H9 (cell line): ENCODE measurements at regions not wholly inside any gene's neighbourhood (a gene's known extent, or its start where the extent isn't known, plus 50 kb on each side); places are given as distances from the start of the nearest gene placed in this dataset.
A peak's percentile ranks its signal among the peaks of the same experiment; 100 is the strongest.
"Not testable (repeated sequence)": the region's sequence is repeated elsewhere in the genome, so short reads cannot be mapped to it uniquely, and the experiment has no call there.

ENCODE experiments used
- DNase-seq: peaks from one replicate; pipeline ENCODE4 v3.0.0-alpha.2; 2017
- H2AFZ ChIP-seq: one replicate; pipeline ENCODE4 v1.6.1; 2013; ENCODE audit warnings: mild to moderate bottlenecking, low read length, control low read depth, moderate library complexity
- H2AK5ac ChIP-seq: 2 replicates; pipeline ENCODE4 v1.6.1; 2013; ENCODE audit warnings: low read length, control low read depth, mixed read lengths; ENCODE audit not compliant: insufficient read length
- H2BK120ac ChIP-seq: one replicate; pipeline ENCODE4 v1.6.1; 2013; ENCODE audit warnings: low read depth, mild to moderate bottlenecking, low read length, control low read depth, inconsistent platforms; ENCODE audit not compliant: poor library complexity, severe bottlenecking
- H2BK12ac ChIP-seq: 2 replicates; pipeline ENCODE4 v1.6.1; 2013; ENCODE audit warnings: low read length, control low read depth, mixed read lengths, low read depth; ENCODE audit not compliant: insufficient read length
- H2BK15ac ChIP-seq: 2 replicates; pipeline ENCODE4 v1.6.1; 2013; ENCODE audit warnings: low read depth, low read length, control low read depth
- H2BK20ac ChIP-seq: one replicate; pipeline ENCODE4 v1.6.1; 2013; ENCODE audit warnings: low read depth, mild to moderate bottlenecking, low read length, control low read depth, inconsistent platforms; ENCODE audit not compliant: poor library complexity, severe bottlenecking
- H2BK5ac ChIP-seq: 2 replicates; pipeline ENCODE4 v1.6.1; 2013; ENCODE audit warnings: low read length, control low read depth, mixed read lengths; ENCODE audit not compliant: insufficient read length
- H3K14ac ChIP-seq: 2 replicates; pipeline ENCODE4 v1.6.1; 2013; ENCODE audit warnings: low read length, control low read depth; ENCODE audit not compliant: insufficient read depth
- H3K18ac ChIP-seq: 2 replicates; pipeline ENCODE4 v1.6.1; 2013; ENCODE audit warnings: low read depth, mild to moderate bottlenecking, mixed read lengths, low read length, control low read depth; ENCODE audit not compliant: insufficient read length
- H3K23ac ChIP-seq: 2 replicates; pipeline ENCODE4 v1.6.1; 2013; ENCODE audit warnings: low read length, control low read depth, mixed read lengths, low read depth; ENCODE audit not compliant: insufficient read length
- H3K23me2 ChIP-seq: 2 replicates; pipeline ENCODE4 v1.6.1; 2013; ENCODE audit warnings: low read depth, mild to moderate bottlenecking, mixed read lengths, low read length, control low read depth; ENCODE audit not compliant: insufficient read length, poor library complexity, severe bottlenecking
- H3K27ac ChIP-seq: 2 replicates; pipeline ENCODE4 v1.5.1; 2013; ENCODE audit warnings: low read length, control low read depth, mixed read lengths, low read depth; ENCODE audit not compliant: insufficient read length
- H3K27me3 ChIP-seq: 2 replicates; pipeline ENCODE4 v1.6.1; 2013; ENCODE audit warnings: low read length, control low read depth, inconsistent platforms; ENCODE audit not compliant: insufficient read depth
- H3K4ac ChIP-seq: 2 replicates; pipeline ENCODE4 v1.6.1; 2013; ENCODE audit warnings: low read depth, mild to moderate bottlenecking, control low read depth, inconsistent platforms, low read length, moderate library complexity
- H3K4me1 ChIP-seq: 2 replicates; pipeline ENCODE4 v1.6.1; 2013; ENCODE audit warnings: low read length, control low read depth, inconsistent platforms; ENCODE audit not compliant: insufficient read depth
- H3K4me2 ChIP-seq: 2 replicates; pipeline ENCODE4 v1.6.1; 2013; ENCODE audit warnings: low read length, control low read depth, mixed read lengths; ENCODE audit not compliant: insufficient read length, insufficient read depth
- H3K56ac ChIP-seq: 2 replicates; pipeline ENCODE4 v1.6.1; 2013; ENCODE audit warnings: low read depth, mild to moderate bottlenecking, mixed read lengths, low read length, control low read depth; ENCODE audit not compliant: insufficient read length
- H3K79me1 ChIP-seq: 2 replicates; pipeline ENCODE4 v1.6.1; 2013; ENCODE audit warnings: low read depth, mild to moderate bottlenecking, moderate library complexity, low read length, control low read depth, inconsistent platforms; ENCODE audit not compliant: insufficient read depth, poor library complexity, severe bottlenecking
- H3K79me2 ChIP-seq: 2 replicates; pipeline ENCODE4 v1.6.1; 2013; ENCODE audit warnings: low read length, control low read depth, inconsistent platforms; ENCODE audit not compliant: insufficient read depth
- H3K9ac ChIP-seq: 2 replicates; pipeline ENCODE4 v1.6.1; 2013; ENCODE audit warnings: low read length, control low read depth, mixed read lengths; ENCODE audit not compliant: insufficient read length; ENCODE audit errors: extremely low read depth
- H3K9me3 ChIP-seq: one replicate; pipeline ENCODE4 v1.6.1; 2013; ENCODE audit warnings: low read depth, low read length, inconsistent platforms; ENCODE audit not compliant: control insufficient read depth
- H3T11ph ChIP-seq: one replicate; pipeline ENCODE4 v1.6.1; 2013; ENCODE audit warnings: mild to moderate bottlenecking, low read length, control low read depth, inconsistent platforms
- H4K20me1 ChIP-seq: one replicate; pipeline ENCODE4 v1.6.1; 2013; ENCODE audit not compliant: control insufficient read depth, insufficient read length, insufficient read depth
- H4K5ac ChIP-seq: 2 replicates; pipeline ENCODE4 v1.6.1; 2013; ENCODE audit warnings: low read depth, mild to moderate bottlenecking, mixed read lengths, low read length, control low read depth; ENCODE audit not compliant: insufficient read length
- H4K8ac ChIP-seq: replicated peaks from 2 replicates; pipeline ENCODE4 v1.6.1; 2013; ENCODE audit warnings: low read length, control low read depth, mixed read lengths, low read depth; ENCODE audit not compliant: insufficient read length
- H4K91ac ChIP-seq: 2 replicates; pipeline ENCODE4 v1.6.1; 2013; ENCODE audit warnings: low read depth, mild to moderate bottlenecking, moderate library complexity, mixed read lengths, low read length, control low read depth; ENCODE audit not compliant: insufficient read length
- H3K27ac Mint-ChIP-seq, 3 experiments: 2 replicates in 2 of 3; 3 replicates in 1 of 3; pipeline ENCODE4 v1.8.0; 2020 to 2021; ENCODE audit warnings: mixed read lengths in 3 of 3, mild to moderate bottlenecking in 1 of 3, moderate library complexity in 1 of 3
- H3K27me3 Mint-ChIP-seq: 2 replicates; pipeline ENCODE4 v1.8.0; 2021; ENCODE audit warnings: low read depth, mild to moderate bottlenecking, moderate library complexity, mixed read lengths
- H3K36me3 Mint-ChIP-seq, 3 experiments: 2 replicates in 2 of 3; 3 replicates in 1 of 3; pipeline ENCODE4 v1.8.0; 2020 to 2021; ENCODE audit warnings: low read depth in 3 of 3, mixed read lengths in 3 of 3; ENCODE audit not compliant: insufficient read depth in 1 of 3
- H3K4me1 Mint-ChIP-seq, 2 experiments: 2 replicates each; pipeline ENCODE4 v1.8.0; 2020; ENCODE audit warnings: mixed read lengths in 2 of 2
- H3K4me3 Mint-ChIP-seq, 2 experiments: 2 replicates in 1 of 2; 3 replicates in 1 of 2; pipeline ENCODE4 v1.8.0; 2020 to 2021; ENCODE audit warnings: mild to moderate bottlenecking in 2 of 2, mixed read lengths in 2 of 2, moderate library complexity in 1 of 2
- H3K9me3 Mint-ChIP-seq, 2 experiments: 2 replicates in 1 of 2; 3 replicates in 1 of 2; pipeline ENCODE4 v1.8.0; 2020; ENCODE audit warnings: mild to moderate bottlenecking in 2 of 2, mixed read lengths in 2 of 2, moderate library complexity in 1 of 2
- WGBS: extraction: QIAGEN DNeasy Blood & Tissue Kit; methylation state at CpG from one replicate; pipeline ENCODE4 v1.1.7; 2013; ENCODE audit warnings: missing lambda C conversion rate, low lambda C conversion rate, mixed read lengths; ENCODE audit not compliant: insufficient read length; ENCODE audit errors: extremely low coverage; 5-methylcytosine and 5-hydroxymethylcytosine counted together

DNA sequence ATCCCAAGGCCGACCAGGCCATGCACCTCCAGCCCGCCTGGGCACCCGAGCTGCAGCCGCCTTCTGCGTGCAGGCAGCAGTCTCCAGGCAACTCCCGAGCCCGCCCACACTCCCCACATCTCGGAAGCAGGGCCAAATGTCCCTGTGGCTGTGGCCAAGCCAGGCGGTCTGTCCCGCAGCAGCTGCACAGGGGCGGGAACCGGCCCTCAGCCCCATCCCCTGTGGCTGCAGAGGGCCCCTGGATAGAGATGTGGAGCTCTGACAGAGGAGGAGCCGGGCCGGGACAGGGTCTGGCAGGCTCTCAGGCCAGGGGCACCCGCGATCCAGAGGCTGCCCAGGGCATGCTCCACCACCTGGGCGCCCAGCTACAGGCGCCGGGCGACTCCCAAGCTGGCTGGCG is 3698.6 kb upstream of the OR11H1 start:
- not testable (repeated sequence) for H2BK20ac ChIP-seq, H3K79me2 ChIP-seq, H3K4me3 Mint-ChIP-seq, H3K27me3 ChIP-seq, H3K23ac ChIP-seq, H3K9me3 ChIP-seq, H4K91ac ChIP-seq, H3K27me3 Mint-ChIP-seq, H3K27ac ChIP-seq, H3K4ac ChIP-seq, H3K36me3 Mint-ChIP-seq, H3K23me2 ChIP-seq, H3K79me1 ChIP-seq, H2BK15ac ChIP-seq, H3K9ac ChIP-seq, H2AK5ac ChIP-seq, H3K18ac ChIP-seq, H2AFZ ChIP-seq, H3K56ac ChIP-seq, H2BK5ac ChIP-seq, H3K27ac Mint-ChIP-seq, H3K4me1 Mint-ChIP-seq, H2BK12ac ChIP-seq, H4K20me1 ChIP-seq, H4K8ac ChIP-seq, H3K4me1 ChIP-seq, H3K14ac ChIP-seq, H3K4me2 ChIP-seq, H4K5ac ChIP-seq, H3T11ph ChIP-seq, H2BK120ac ChIP-seq
- no CpG with 5 or more reads among the region's 21 CpGs for WGBS
- peak; percentile 26 for DNase-seq
- peaks cover 7 to 17% of the 10 kb centered on the region in 2 experiments for H3K9me3 Mint-ChIP-seq
